ENCODE measurements at regions not wholly inside any gene's neighbourhood (a gene's known extent, or its start where the extent isn't known, plus 50 kb on each side); places are given as distances from the start of the nearest gene placed in this dataset.

DNA sequence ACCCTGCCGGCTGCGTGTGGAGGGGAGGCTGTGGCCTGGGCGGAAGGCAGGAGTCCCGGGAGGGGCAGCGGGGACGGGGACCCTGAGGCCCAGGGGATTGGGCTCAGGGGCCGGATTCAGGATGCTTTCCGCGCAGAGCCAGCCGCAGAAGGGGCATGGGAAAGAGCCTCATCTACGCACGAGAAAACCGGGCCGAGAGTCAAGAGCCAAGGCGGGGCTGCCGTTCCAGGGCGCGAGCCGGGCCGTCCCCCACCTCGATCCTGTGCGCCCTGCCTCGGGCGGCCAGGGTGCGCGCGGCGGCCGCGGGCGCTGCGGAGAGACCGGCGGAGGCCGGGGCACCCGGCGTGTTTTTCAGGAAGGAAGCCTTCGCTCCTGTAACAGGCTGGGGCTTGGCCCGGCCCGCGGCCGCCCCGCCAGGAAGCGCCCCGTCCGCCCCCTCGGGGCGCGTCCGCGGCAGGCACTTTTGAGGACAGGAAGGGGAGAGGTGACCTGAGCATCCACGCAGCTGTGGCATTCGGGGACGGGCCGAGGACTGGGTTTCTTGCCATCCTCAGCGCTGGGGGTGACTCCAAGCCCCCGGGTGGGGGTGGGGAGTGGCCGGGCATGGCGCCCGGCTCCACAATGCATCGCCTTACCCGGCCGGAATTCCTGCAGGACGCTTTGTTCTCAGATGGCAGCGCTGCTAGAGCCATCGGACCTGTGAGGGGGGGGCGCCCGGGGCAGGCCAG, 62.3 kb upstream of the GATA2 start:
- no peaks in the 10 kb centered on the region for H3K27me3 ChIP-seq (replicated peaks in 2 of 5; ENCODE audit: control insufficient read depth in 4 of 5, insufficient read depth in 5 of 5, low read length in 4 of 5)
- DNase-seq = peak; percentile 32 to 72 (median 62)
- ChIA-PET CTCF (interaction anchor here (1.5 kb wide), 1 partner anchor 17 kb away, joined by 4 read pairs; no protein-coding TSS in a partner anchor), POLR2A (interaction anchor here (0.6 kb wide), 1 partner anchor 87 kb away, joined by 3 read pairs; no protein-coding TSS in a partner anchor)
- no peaks in the 10 kb centered on the region for H3K36me3 ChIP-seq (ENCODE audit: control insufficient read depth in 4 of 4, insufficient read depth in 4 of 4, low read length in 3 of 4)
- 0% methylated on average over 47 of the region's 68 CpGs for WGBS (ENCODE audit: insufficient coverage)
- H3K4me3 ChIP-seq (ENCODE audit: control insufficient read depth in 1 of 7, extremely low read depth in 1 of 7, insufficient read depth in 4 of 7, low read depth in 2 of 7, low read length in 6 of 7) = peak overlapping the region in 6 of 7 experiments; percentile 5 to 70 (median 50)
- no peaks in the 10 kb centered on the region for H3K9me3 ChIP-seq (ENCODE audit: control extremely low read depth in 1 of 5, control insufficient read depth in 4 of 5, insufficient read depth in 2 of 5, low read depth in 1 of 5, low read length in 4 of 5)
- H3K4me1 ChIP-seq (ENCODE audit: control extremely low read depth in 1 of 4, control insufficient read depth in 4 of 4, insufficient read depth in 4 of 4, low read length in 3 of 4) = peaks cover 3 to 81% (median 77%) of the 10 kb centered on the region in 4 experiments
- no peak overlapping the region for H3K27ac ChIP-seq (ENCODE audit: insufficient read depth in 1 of 2, low read depth in 1 of 2, low read length in 2 of 2, poor library complexity in 1 of 2, severe bottlenecking in 2 of 2)

DNA sequence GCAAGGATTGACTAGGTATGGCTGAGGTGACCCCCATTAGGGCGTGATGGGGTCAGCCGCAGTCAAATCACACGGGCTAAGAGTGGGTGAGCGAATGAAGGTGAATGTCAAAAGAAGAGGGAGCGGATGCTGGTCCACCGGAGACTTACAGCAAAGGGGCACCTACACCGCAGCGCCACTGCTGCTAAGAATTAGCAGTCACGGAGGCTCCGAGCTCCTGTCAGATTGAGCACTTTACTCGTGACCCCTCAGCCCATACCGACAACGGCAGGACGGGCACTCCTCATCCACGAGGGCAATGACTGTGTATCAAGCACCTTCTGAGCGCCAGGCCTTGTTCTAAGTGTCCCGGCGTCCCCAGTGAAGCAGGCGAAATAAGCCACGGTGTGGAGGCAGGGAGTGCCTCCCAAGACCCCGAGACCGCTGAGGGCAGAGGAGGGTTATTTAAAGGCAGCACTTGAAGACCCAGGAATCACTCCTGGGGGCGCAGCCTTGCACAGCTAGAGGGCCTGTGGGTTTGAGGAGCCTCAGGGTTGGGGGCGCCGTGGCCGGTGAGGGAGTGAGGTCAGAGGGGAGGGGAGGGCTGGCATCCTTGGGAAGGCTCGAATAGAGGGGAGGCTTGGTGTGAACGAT, 61.6 kb upstream of the GATA2 start:
- peak in 1 of 3 donors; percentile 11 for DNase-seq
- peak overlapping the region in 3 of 7 experiments; percentile 60 to 70 (median 64) for H3K4me3 ChIP-seq (ENCODE audit: control insufficient read depth in 1 of 7, extremely low read depth in 1 of 7, insufficient read depth in 4 of 7, low read depth in 2 of 7, low read length in 6 of 7)
- WGBS (ENCODE audit: insufficient coverage) = 92% methylated on average over 21 of the region's 28 CpGs
- H3K4me1 ChIP-seq (ENCODE audit: control extremely low read depth in 1 of 4, control insufficient read depth in 4 of 4, insufficient read depth in 4 of 4, low read length in 3 of 4) = peaks cover 3 to 82% (median 79%) of the 10 kb centered on the region in 4 experiments
- ChIA-PET CTCF (interaction anchor here (0.9 to 1.8 kb wide), 6 partner anchors 10 to 129 kb away, joined by 3 to 5 read pairs (median 4); no protein-coding TSS in a partner anchor), POLR2A (no interaction called here)
- H3K9me3 ChIP-seq (ENCODE audit: control extremely low read depth in 1 of 5, control insufficient read depth in 4 of 5, insufficient read depth in 2 of 5, low read depth in 1 of 5, low read length in 4 of 5) = no peaks in the 10 kb centered on the region
- no peaks in the 10 kb centered on the region for H3K27me3 ChIP-seq (replicated peaks in 2 of 5; ENCODE audit: control insufficient read depth in 4 of 5, insufficient read depth in 5 of 5, low read length in 4 of 5)
- H3K27ac ChIP-seq (ENCODE audit: insufficient read depth in 1 of 2, low read depth in 1 of 2, low read length in 2 of 2, poor library complexity in 1 of 2, severe bottlenecking in 2 of 2) = no peak overlapping the region
- no peaks in the 10 kb centered on the region for H3K36me3 ChIP-seq (ENCODE audit: control insufficient read depth in 4 of 4, insufficient read depth in 4 of 4, low read length in 3 of 4)

DNA sequence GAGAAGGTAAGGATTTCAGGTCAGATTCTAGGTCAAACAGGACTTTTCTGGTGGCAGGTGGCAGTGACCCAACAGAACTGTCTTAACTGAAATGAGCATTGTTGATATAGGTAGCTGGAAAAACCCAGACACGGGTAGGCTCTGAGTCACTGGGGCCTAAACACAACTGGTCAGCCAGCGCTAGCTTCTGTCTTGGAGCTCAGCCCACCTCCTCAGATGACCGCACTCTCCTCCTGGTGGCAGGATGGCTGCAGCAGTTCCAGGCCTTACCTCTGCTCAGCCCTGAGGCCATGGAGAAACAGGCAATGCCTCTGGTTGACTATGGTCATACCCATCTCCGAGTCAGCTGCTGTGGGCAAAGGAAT, 61.1 kb upstream of the GATA2 start:
- ChIA-PET POLR2A (no interaction called here), CTCF (interaction anchor here (0.9 to 1.8 kb wide), 9 partner anchors 11 to 128 kb away, joined by 3 to 6 read pairs (median 4); no protein-coding TSS in a partner anchor)
- no peaks in the 10 kb centered on the region for H3K36me3 ChIP-seq (ENCODE audit: control insufficient read depth in 4 of 4, insufficient read depth in 4 of 4, low read length in 3 of 4)
- H3K9me3 ChIP-seq (ENCODE audit: control extremely low read depth in 1 of 5, control insufficient read depth in 4 of 5, insufficient read depth in 2 of 5, low read depth in 1 of 5, low read length in 4 of 5) = no peaks in the 10 kb centered on the region
- DNase-seq = no peak
- no peak overlapping the region for H3K27ac ChIP-seq (ENCODE audit: insufficient read depth in 1 of 2, low read depth in 1 of 2, low read length in 2 of 2, poor library complexity in 1 of 2, severe bottlenecking in 2 of 2)
- H3K4me3 ChIP-seq (ENCODE audit: control insufficient read depth in 1 of 7, extremely low read depth in 1 of 7, insufficient read depth in 4 of 7, low read depth in 2 of 7, low read length in 6 of 7) = no peak overlapping the region
- no peaks in the 10 kb centered on the region for H3K27me3 ChIP-seq (replicated peaks in 2 of 5; ENCODE audit: control insufficient read depth in 4 of 5, insufficient read depth in 5 of 5, low read length in 4 of 5)
- peaks cover 3 to 82% (median 79%) of the 10 kb centered on the region in 4 experiments for H3K4me1 ChIP-seq (ENCODE audit: control extremely low read depth in 1 of 4, control insufficient read depth in 4 of 4, insufficient read depth in 4 of 4, low read length in 3 of 4)
- WGBS (ENCODE audit: insufficient coverage) = 98% methylated on average over 3 of the region's 4 CpGs

DNA sequence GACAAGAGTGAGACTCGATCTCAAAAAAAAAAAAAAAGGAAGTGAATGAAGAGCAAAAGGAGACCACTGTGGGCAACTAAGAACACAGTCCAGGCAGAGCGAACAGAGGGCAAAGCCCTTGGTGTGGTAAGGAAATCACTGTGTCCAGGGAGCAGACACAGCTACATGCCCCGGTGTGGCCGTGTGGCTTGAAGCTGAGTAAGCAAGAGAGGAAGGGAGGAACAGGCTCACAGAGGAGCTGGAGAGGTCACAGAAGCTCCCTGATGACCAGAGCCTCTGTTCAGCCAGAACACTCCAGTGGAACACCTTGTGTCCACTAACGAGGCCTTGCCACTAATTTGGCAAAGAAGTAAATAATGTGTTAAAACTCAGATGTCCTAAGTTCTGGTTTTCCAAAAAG, 60.6 kb upstream of the GATA2 start:
- Histone ChIP-seq H3K27me3 (replicated peaks in 2 of 5; ENCODE audit: control insufficient read depth in 4 of 5, insufficient read depth in 5 of 5, low read length in 4 of 5) (no peaks in the 10 kb centered on the region), H3K36me3 (ENCODE audit: control insufficient read depth in 4 of 4, insufficient read depth in 4 of 4, low read length in 3 of 4) (no peaks in the 10 kb centered on the region), H3K4me3 (ENCODE audit: control insufficient read depth in 1 of 7, extremely low read depth in 1 of 7, insufficient read depth in 4 of 7, low read depth in 2 of 7, low read length in 6 of 7) (no peak overlapping the region), H3K27ac (ENCODE audit: insufficient read depth in 1 of 2, low read depth in 1 of 2, low read length in 2 of 2, poor library complexity in 1 of 2, severe bottlenecking in 2 of 2) (no peak overlapping the region), H3K9me3 (ENCODE audit: control extremely low read depth in 1 of 5, control insufficient read depth in 4 of 5, insufficient read depth in 2 of 5, low read depth in 1 of 5, low read length in 4 of 5) (no peaks in the 10 kb centered on the region), H3K4me1 (ENCODE audit: control extremely low read depth in 1 of 4, control insufficient read depth in 4 of 4, insufficient read depth in 4 of 4, low read length in 3 of 4) (peaks cover 3 to 83% (median 80%) of the 10 kb centered on the region in 4 experiments)
- ChIA-PET POLR2A (no interaction called here), CTCF (interaction anchor here (1.0 to 1.8 kb wide), 8 partner anchors 12 to 128 kb away, joined by 3 to 6 read pairs (median 4); no protein-coding TSS in a partner anchor)
- no peak for DNase-seq
- 76% methylated on average over 4 of the region's 5 CpGs for WGBS (ENCODE audit: insufficient coverage)

DNA sequence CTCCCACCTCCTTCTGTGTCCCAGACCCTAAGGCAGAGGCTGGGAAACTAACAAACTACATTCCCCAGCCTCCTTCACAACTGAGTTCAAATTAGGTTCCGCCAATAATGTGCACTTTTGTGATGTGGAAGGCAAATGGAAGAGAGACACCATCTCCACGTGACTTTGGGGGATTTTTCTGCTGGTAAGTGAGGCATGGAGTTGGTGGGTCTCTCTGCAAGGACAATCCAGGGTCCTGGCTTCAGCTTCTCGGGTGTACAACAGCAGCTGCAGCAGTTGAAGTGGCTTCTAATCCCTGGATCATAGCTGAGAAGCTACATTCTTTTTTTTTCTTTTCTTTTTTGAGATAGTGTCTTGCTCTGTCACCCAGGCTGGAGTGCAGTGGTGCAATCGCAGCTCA, 58.9 kb upstream of the GATA2 start:
- POLR2A ChIA-PET = no interaction called here

DNA sequence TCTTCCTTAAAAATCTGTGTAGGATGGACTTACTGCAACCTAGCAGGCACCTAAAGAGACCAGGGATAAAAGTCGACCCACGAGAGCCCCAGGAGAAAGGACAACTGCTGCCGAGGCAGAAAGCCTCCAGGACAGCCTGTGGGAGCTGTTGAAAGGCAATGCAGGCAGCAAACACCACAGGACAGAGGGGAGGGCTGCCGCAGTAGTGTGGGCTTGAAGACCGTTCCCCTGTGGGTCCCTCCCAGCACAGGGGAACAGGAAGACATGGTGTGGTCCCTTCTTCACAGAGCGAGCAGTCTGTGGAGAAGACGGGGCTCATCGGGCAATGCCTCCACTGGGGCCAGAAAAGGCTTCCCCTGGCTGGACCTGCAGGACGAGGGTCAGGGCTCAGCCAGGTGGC, 58.5 kb upstream of the GATA2 start:
- Histone ChIP-seq H3K9me3 (ENCODE audit: control extremely low read depth in 1 of 5, control insufficient read depth in 4 of 5, insufficient read depth in 2 of 5, low read depth in 1 of 5, low read length in 4 of 5) (no peaks in the 10 kb centered on the region), H3K27ac (ENCODE audit: insufficient read depth in 1 of 2, low read depth in 1 of 2, low read length in 2 of 2, poor library complexity in 1 of 2, severe bottlenecking in 2 of 2) (no peak overlapping the region), H3K4me1 (ENCODE audit: control extremely low read depth in 1 of 4, control insufficient read depth in 4 of 4, insufficient read depth in 4 of 4, low read length in 3 of 4) (peaks cover 3 to 87% (median 78%) of the 10 kb centered on the region in 4 experiments), H3K36me3 (ENCODE audit: control insufficient read depth in 4 of 4, insufficient read depth in 4 of 4, low read length in 3 of 4) (no peaks in the 10 kb centered on the region), H3K4me3 (ENCODE audit: control insufficient read depth in 1 of 7, extremely low read depth in 1 of 7, insufficient read depth in 4 of 7, low read depth in 2 of 7, low read length in 6 of 7) (peak overlapping the region in 3 of 7 experiments; percentile 20 to 26 (median 25)), H3K27me3 (replicated peaks in 2 of 5; ENCODE audit: control insufficient read depth in 4 of 5, insufficient read depth in 5 of 5, low read length in 4 of 5) (no peaks in the 10 kb centered on the region)
- POLR2A ChIA-PET = no interaction called here
- DNase-seq = peak in 1 of 3 donors; percentile 37
- CTCF ChIA-PET = interaction anchor here (1.3 kb wide), 1 partner anchor 47 kb away, joined by 3 read pairs; no protein-coding TSS in a partner anchor
- 34% methylated on average over 9 of the region's 9 CpGs for WGBS (ENCODE audit: insufficient coverage)

More for the DNA sequence above, 58.9 kb upstream of the GATA2 start:
- peak in 1 of 3 donors; percentile 42 for DNase-seq
- no peaks in the 10 kb centered on the region for H3K9me3 ChIP-seq (ENCODE audit: control extremely low read depth in 1 of 5, control insufficient read depth in 4 of 5, insufficient read depth in 2 of 5, low read depth in 1 of 5, low read length in 4 of 5)
- H3K4me3 ChIP-seq (ENCODE audit: control insufficient read depth in 1 of 7, extremely low read depth in 1 of 7, insufficient read depth in 4 of 7, low read depth in 2 of 7, low read length in 6 of 7) = peak overlapping the region in 3 of 7 experiments; percentile 20 to 26 (median 25)
- peaks cover 3 to 87% (median 80%) of the 10 kb centered on the region in 4 experiments for H3K4me1 ChIP-seq (ENCODE audit: control extremely low read depth in 1 of 4, control insufficient read depth in 4 of 4, insufficient read depth in 4 of 4, low read length in 3 of 4)
- H3K27me3 ChIP-seq (replicated peaks in 2 of 5; ENCODE audit: control insufficient read depth in 4 of 5, insufficient read depth in 5 of 5, low read length in 4 of 5) = no peaks in the 10 kb centered on the region
- 69% methylated on average over 3 of the region's 4 CpGs for WGBS (ENCODE audit: insufficient coverage)
- no peak overlapping the region for H3K27ac ChIP-seq (ENCODE audit: insufficient read depth in 1 of 2, low read depth in 1 of 2, low read length in 2 of 2, poor library complexity in 1 of 2, severe bottlenecking in 2 of 2)
- CTCF ChIA-PET = interaction anchor here (1.3 kb wide), 1 partner anchor 46 kb away, joined by 3 read pairs; no protein-coding TSS in a partner anchor
- H3K36me3 ChIP-seq (ENCODE audit: control insufficient read depth in 4 of 4, insufficient read depth in 4 of 4, low read length in 3 of 4) = no peaks in the 10 kb centered on the region
